IMR-90 (cell line): ENCODE measurements at regions not wholly inside any gene's neighbourhood (a gene's known extent, or its start where the extent isn't known, plus 50 kb on each side); places are given as distances from the start of the nearest gene placed in this dataset.

ENCODE experiments used
- ATAC-seq: fragments of 200-7000 bp; cut with Tn5 transposase; 2 replicates; pipeline ENCODE4 v1.9.1; 2020; ENCODE audit warnings: low read depth, mild to moderate bottlenecking, moderate library complexity
- BruUV-seq: library from RNA; stranded (reverse); fragments of 400-500 nt; replicated peaks from 2 replicates; lab custom pipeline; 2021; lab: Mats Ljungman, UMichigan
- CTCF ChIA-PET: fragments of 300-600 bp; formaldehyde crosslinking; extraction: SDS; loops from one replicate; lab custom pipeline; 2021; ENCODE audit warnings: antibody characterized with exemption; lab: Yijun Ruan, JAX
- POLR2A ChIA-PET: fragments of 300-600 bp; sonication (Branson Sonifier 250); formaldehyde crosslinking; loops from one replicate; lab custom pipeline; 2022; ENCODE audit warnings: antibody characterized with exemption; ENCODE audit not compliant: unreplicated experiment; lab: Charles Lee
- DNase-seq: peaks from one replicate; pipeline ENCODE4 v3.0.0; 2013
- H2AFZ ChIP-seq: replicated peaks from 2 replicates; pipeline ENCODE3; 2013; ENCODE audit warnings: low read length, mild to moderate bottlenecking; ENCODE audit not compliant: poor library complexity
- H2AK5ac ChIP-seq: 2 replicates; pipeline ENCODE4 v1.6.1; 2013; ENCODE audit warnings: low read depth, low read length, inconsistent platforms
- H2AK9ac ChIP-seq: replicated peaks from 2 replicates; pipeline ENCODE3; 2013; ENCODE audit warnings: mild to moderate bottlenecking, low read depth, low read length, moderate library complexity; ENCODE audit not compliant: poor library complexity
- H2BK120ac ChIP-seq: 2 replicates; pipeline ENCODE4 v1.6.1; 2013; ENCODE audit warnings: low read depth, low read length, inconsistent platforms
- H2BK15ac ChIP-seq: 3 replicates; pipeline ENCODE4 v1.6.1; 2013; ENCODE audit warnings: low read depth, low read length, inconsistent platforms
- H2BK20ac ChIP-seq: 2 replicates; pipeline ENCODE4 v1.6.1; 2013; ENCODE audit warnings: low read depth, mild to moderate bottlenecking, inconsistent platforms, low read length, moderate library complexity
- H2BK5ac ChIP-seq: 2 replicates; pipeline ENCODE4 v1.6.1; 2013; ENCODE audit warnings: mild to moderate bottlenecking, low read depth, low read length, inconsistent platforms; ENCODE audit not compliant: poor library complexity, severe bottlenecking
- H3K14ac ChIP-seq: replicated peaks from 2 replicates; pipeline ENCODE4 v1.6.1; 2013; ENCODE audit warnings: low read depth, low read length, inconsistent platforms
- H3K18ac ChIP-seq: 2 replicates; pipeline ENCODE4 v1.6.1; 2013; ENCODE audit warnings: low read depth, low read length, control low read depth
- H3K23ac ChIP-seq: 2 replicates; pipeline ENCODE4 v1.6.1; 2013; ENCODE audit warnings: low read depth, low read length, inconsistent platforms
- H3K27ac ChIP-seq: 2 replicates; pipeline ENCODE4 v1.5.1; 2013; ENCODE audit warnings: mild to moderate bottlenecking, control low read depth, low read length; ENCODE audit not compliant: insufficient read depth
- H3K27me3 ChIP-seq: 2 replicates; pipeline ENCODE4 v1.6.1; 2013; ENCODE audit warnings: low read length; ENCODE audit not compliant: control insufficient read depth, insufficient read depth
- H3K36me3 ChIP-seq: 2 replicates; pipeline ENCODE4 v1.6.1; 2013; ENCODE audit warnings: low read length, mixed read lengths; ENCODE audit not compliant: control insufficient read depth, insufficient read depth
- H3K4ac ChIP-seq: 2 replicates; pipeline ENCODE4 v1.6.1; 2013; ENCODE audit warnings: low read depth, low read length, inconsistent platforms
- H3K4me1 ChIP-seq: 2 replicates; pipeline ENCODE4 v1.6.1; 2013; ENCODE audit warnings: low read length, mixed read lengths; ENCODE audit not compliant: control insufficient read depth, insufficient read depth
- H3K4me2 ChIP-seq: 2 replicates; pipeline ENCODE4 v1.6.1; 2013; ENCODE audit warnings: low read depth, mild to moderate bottlenecking, control low read depth, low read length, moderate library complexity
- H3K4me3 ChIP-seq: 2 replicates; pipeline ENCODE4 v1.5.1; 2013; ENCODE audit warnings: low read depth, mild to moderate bottlenecking, control low read depth, low read length, moderate library complexity; ENCODE audit not compliant: insufficient read depth
- H3K56ac ChIP-seq: 2 replicates; pipeline ENCODE4 v1.6.1; 2013; ENCODE audit warnings: low read length, inconsistent platforms; ENCODE audit not compliant: insufficient read depth; ENCODE audit errors: extremely low read depth
- H3K79me1 ChIP-seq, 2 experiments: 2 replicates each; pipeline ENCODE4 v1.6.1; 2013; ENCODE audit warnings: low read length in 2 of 2, inconsistent platforms in 1 of 2, low read depth in 1 of 2
- H3K9ac ChIP-seq: 2 replicates; pipeline ENCODE4 v1.6.1; 2013; ENCODE audit warnings: low read depth, low read length, control low read depth
- H3K9me1 ChIP-seq: 2 replicates; pipeline ENCODE4 v1.6.1; 2013; ENCODE audit warnings: low read length, inconsistent platforms; ENCODE audit not compliant: insufficient read depth
- H3K9me3 ChIP-seq: 2 replicates; pipeline ENCODE4 v1.6.1; 2013; ENCODE audit warnings: low read length; ENCODE audit not compliant: control insufficient read depth, insufficient read depth
- H4K20me1 ChIP-seq: 2 replicates; pipeline ENCODE4 v1.6.1; 2013; ENCODE audit warnings: low read length, inconsistent platforms; ENCODE audit not compliant: insufficient read depth
- H4K5ac ChIP-seq: 2 replicates; pipeline ENCODE4 v1.6.1; 2013; ENCODE audit warnings: mild to moderate bottlenecking, low read depth, low read length, control low read depth
- H4K8ac ChIP-seq, 2 experiments: 2 replicates each; pipeline ENCODE4 v1.6.1; 2013; ENCODE audit warnings: low read depth in 2 of 2, low read length in 2 of 2, control low read depth in 1 of 2, inconsistent platforms in 1 of 2
- H4K91ac ChIP-seq: 2 replicates; pipeline ENCODE4 v1.6.1; 2013; ENCODE audit warnings: low read depth, low read length, inconsistent platforms; ENCODE audit not compliant: insufficient read depth
- BHLHE40 ChIP-seq: fragments of 150-350 bp; IDR thresholded peaks from 2 replicates; pipeline ENCODE4 v1.6.1; 2016; ENCODE audit warnings: mild to moderate bottlenecking, low read depth, low read length
- CEBPB ChIP-seq: IDR thresholded peaks from 2 replicates; pipeline ENCODE4 v1.6.1; 2012; ENCODE audit warnings: low read depth, low read length, improper control_type of control experiment
- ELK1 ChIP-seq: fragments of 150-350 bp; IDR thresholded peaks from 2 replicates; pipeline ENCODE4 v1.6.1; 2016; ENCODE audit warnings: low read depth, mild to moderate bottlenecking, low read length, moderate library complexity, borderline replicate concordance
- FOS ChIP-seq: fragments of 150-350 bp; IDR thresholded peaks from 2 replicates; pipeline ENCODE4 v1.6.1; 2016; ENCODE audit warnings: low read depth, low read length
- MAFK ChIP-seq: IDR thresholded peaks from 2 replicates; pipeline ENCODE4 v1.6.1; 2012; ENCODE audit warnings: low read depth, low read length, improper control_type of control experiment
- MAZ ChIP-seq: IDR thresholded peaks from 2 replicates; pipeline ENCODE4 v1.6.1; 2012; ENCODE audit warnings: low read depth, mild to moderate bottlenecking, low read length, improper control_type of control experiment, moderate library complexity, borderline replicate concordance
- MXI1 ChIP-seq: IDR thresholded peaks from 2 replicates; pipeline ENCODE4 v1.6.1; 2012; ENCODE audit warnings: low read depth, mild to moderate bottlenecking, low read length, moderate library complexity, borderline replicate concordance
- NFE2L2 ChIP-seq: fragments of 150-350 bp; IDR thresholded peaks from 2 replicates; pipeline ENCODE4 v1.6.1; 2016; ENCODE audit warnings: low read depth, mild to moderate bottlenecking, low read length
- POLR2A ChIP-seq: IDR thresholded peaks from 2 replicates; pipeline ENCODE4 v1.6.1; 2012; ENCODE audit warnings: mild to moderate bottlenecking, low read depth, low read length
- RAD21 ChIP-seq: IDR thresholded peaks from 2 replicates; pipeline ENCODE4 v1.6.1; 2012; ENCODE audit warnings: low read length, improper control_type of control experiment
- RCOR1 ChIP-seq: IDR thresholded peaks from 2 replicates; pipeline ENCODE4 v1.6.1; 2012; ENCODE audit warnings: mild to moderate bottlenecking, low read length, improper control_type of control experiment; ENCODE audit not compliant: insufficient replicate concordance
- RFX5 ChIP-seq: IDR thresholded peaks from 2 replicates; pipeline ENCODE4 v1.8.0; 2012; ENCODE audit warnings: low read depth, mild to moderate bottlenecking, low read length, moderate library complexity
- WGBS, 2 experiments: methylation state at CpG; one replicate each; pipeline versions ENCODE4 v1.1.5 to v1.1.7; 2013; ENCODE audit warnings: missing lambda C conversion rate in 2 of 2; ENCODE audit not compliant: insufficient read length in 1 of 2; ENCODE audit errors: extremely low coverage in 2 of 2; 5-methylcytosine and 5-hydroxymethylcytosine counted together
- dilution Hi-C: fragments of 300-500 bp; cut with HindIII; formaldehyde crosslinking; loops from one replicate; pipeline ENCODE4 v1.14.3; 2018; ENCODE audit warnings: low sequenced_read_pairs; ENCODE audit not compliant: unreplicated experiment
- in situ Hi-C: fragments of 300-500 bp; cut with MboI; formaldehyde crosslinking; loops from 3 replicates; pipeline ENCODE4 v1.14.3; 2019; ENCODE audit warnings: low sequenced_read_pairs, inconsistent platforms, mixed read lengths
- intact Hi-C: fragments of 100-400 bp; cut with micrococcal nuclease; formaldehyde crosslinking; loops from 2 replicates; pipeline ENCODE4 v1.10.0; 2022
- TF ChIP-seq, protein P1 (sequence below): fragments of 150-350 bp; IDR thresholded peaks from 2 replicates; pipeline ENCODE4 v1.6.1; 2017; ENCODE audit warnings: mild to moderate bottlenecking, antibody characterized with exemption, low read length, low read depth
- TF ChIP-seq, protein P2 (sequence below): conservative IDR thresholded peaks from 2 replicates; pipeline ENCODE4 v1.5.1; 2012; ENCODE audit warnings: mild to moderate bottlenecking, low read depth, low read length, improper control_type of control experiment

- no peak overlapping the region for H3K4me2 ChIP-seq
- H3K4ac ChIP-seq: no peak overlapping the region
- H3K23ac ChIP-seq: no peak overlapping the region
- H2BK15ac ChIP-seq: no peak overlapping the region
- no peak overlapping the region for H2BK120ac ChIP-seq
- no peak overlapping the region for H2AK5ac ChIP-seq
- no peak overlapping the region for H4K8ac ChIP-seq
- intact Hi-C loops: no loop called here
- no TSS peak for BruUV-seq
- H3K36me3 ChIP-seq: no peaks in the 10 kb centered on the region
- no peaks in the 10 kb centered on the region for H3K79me1 ChIP-seq
- H3K9me1 ChIP-seq: no peaks in the 10 kb centered on the region
- H3K4me3 ChIP-seq: no peak overlapping the region
- CTCF ChIA-PET: no interaction called here
- dilution Hi-C loops: no loop called here
- no peak overlapping the region for H3K56ac ChIP-seq
- no peak overlapping the region for H4K91ac ChIP-seq
- no peak overlapping the region for H2BK5ac ChIP-seq
- H2AFZ ChIP-seq: no peak overlapping the region
- no peak overlapping the region for H4K5ac ChIP-seq
- no peaks in the 10 kb centered on the region for H3K27me3 ChIP-seq
- no peak overlapping the region for H3K9ac ChIP-seq
- H4K20me1 ChIP-seq: no peaks in the 10 kb centered on the region
- no peak overlapping the region for H2BK20ac ChIP-seq
- no peak overlapping the region for H3K18ac ChIP-seq
- ATAC-seq: no peak
- POLR2A ChIA-PET: no interaction called here
- no peak for DNase-seq
- in situ Hi-C loops: no loop called here
- no CpG with 5 or more reads among the region's 1 CpG for WGBS, 2 experiments
- no peak overlapping the region for H3K27ac ChIP-seq
- no peak overlapping the region for H2AK9ac ChIP-seq
- H3K4me1 ChIP-seq: no peaks in the 10 kb centered on the region
- TF ChIP-seq CEBPB: no peak
- TF ChIP-seq POLR2A: no peak
- no peak for TF ChIP-seq RCOR1
- no peak for TF ChIP-seq MAFK
- no peak for TF ChIP-seq ELK1
- no peak for TF ChIP-seq FOS
- TF ChIP-seq RAD21: no peak
- no peak for TF ChIP-seq BHLHE40
- no peak for TF ChIP-seq MXI1
- TF ChIP-seq NFE2L2: no peak
- TF ChIP-seq, protein P1, sequence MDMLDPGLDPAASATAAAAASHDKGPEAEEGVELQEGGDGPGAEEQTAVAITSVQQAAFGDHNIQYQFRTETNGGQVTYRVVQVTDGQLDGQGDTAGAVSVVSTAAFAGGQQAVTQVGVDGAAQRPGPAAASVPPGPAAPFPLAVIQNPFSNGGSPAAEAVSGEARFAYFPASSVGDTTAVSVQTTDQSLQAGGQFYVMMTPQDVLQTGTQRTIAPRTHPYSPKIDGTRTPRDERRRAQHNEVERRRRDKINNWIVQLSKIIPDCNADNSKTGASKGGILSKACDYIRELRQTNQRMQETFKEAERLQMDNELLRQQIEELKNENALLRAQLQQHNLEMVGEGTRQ: no peak
- no peak for TF ChIP-seq RFX5
- TF ChIP-seq, protein P2, sequence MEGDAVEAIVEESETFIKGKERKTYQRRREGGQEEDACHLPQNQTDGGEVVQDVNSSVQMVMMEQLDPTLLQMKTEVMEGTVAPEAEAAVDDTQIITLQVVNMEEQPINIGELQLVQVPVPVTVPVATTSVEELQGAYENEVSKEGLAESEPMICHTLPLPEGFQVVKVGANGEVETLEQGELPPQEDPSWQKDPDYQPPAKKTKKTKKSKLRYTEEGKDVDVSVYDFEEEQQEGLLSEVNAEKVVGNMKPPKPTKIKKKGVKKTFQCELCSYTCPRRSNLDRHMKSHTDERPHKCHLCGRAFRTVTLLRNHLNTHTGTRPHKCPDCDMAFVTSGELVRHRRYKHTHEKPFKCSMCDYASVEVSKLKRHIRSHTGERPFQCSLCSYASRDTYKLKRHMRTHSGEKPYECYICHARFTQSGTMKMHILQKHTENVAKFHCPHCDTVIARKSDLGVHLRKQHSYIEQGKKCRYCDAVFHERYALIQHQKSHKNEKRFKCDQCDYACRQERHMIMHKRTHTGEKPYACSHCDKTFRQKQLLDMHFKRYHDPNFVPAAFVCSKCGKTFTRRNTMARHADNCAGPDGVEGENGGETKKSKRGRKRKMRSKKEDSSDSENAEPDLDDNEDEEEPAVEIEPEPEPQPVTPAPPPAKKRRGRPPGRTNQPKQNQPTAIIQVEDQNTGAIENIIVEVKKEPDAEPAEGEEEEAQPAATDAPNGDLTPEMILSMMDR: no peak
- TF ChIP-seq MAZ: no peak
- H3K14ac ChIP-seq: no peak overlapping the region
- peaks cover 2% of the 10 kb centered on the region; the same call in 1 of the 2 replicates for H3K9me3 ChIP-seq
Observed at GRCh38 chr18:1049173-1049572, 144.5 kb downstream of the ADCYAP1 start.
